ENCODE measurements at regions not wholly inside any gene's neighbourhood (a gene's known extent, or its start where the extent isn't known, plus 50 kb on each side); places are given as distances from the start of the nearest gene placed in this dataset.

GRCh38 chr7:35390146-35390545, 136.2 kb upstream of the TBX20 start:
- H3K9me3 Mint-ChIP-seq, result no peaks in the 10 kb centered on the region
- no peaks in the 10 kb centered on the region for H3K36me3 Mint-ChIP-seq
- DNase-seq (ENCODE audit: low spot score in 2 of 2) (no peak), ATAC-seq (no peak)
- H3K27ac Mint-ChIP-seq, result no peak overlapping the region

GRCh38 chr7:35389636-35390035, 135.7 kb upstream of the TBX20 start:
- Mint-ChIP-seq H3K36me3 (no peaks in the 10 kb centered on the region), H3K27ac (peak overlapping the region in 1 of 2 donors; percentile 54), H3K9me3 (no peaks in the 10 kb centered on the region)
- no peak for ATAC-seq
- no peak for DNase-seq (ENCODE audit: low spot score in 2 of 2)

- no peaks in the 10 kb centered on the region for H3K9me3 Mint-ChIP-seq
- H3K27ac Mint-ChIP-seq, result no peak overlapping the region
- no peaks in the 10 kb centered on the region for H3K36me3 Mint-ChIP-seq
- ATAC-seq (no peak), DNase-seq (ENCODE audit: low spot score in 2 of 2) (no peak)
Observed at GRCh38 chr7:35386816-35387706, 133.2 kb upstream of the TBX20 start.

GRCh38 chr7:35386082-35386815, 132.3 kb upstream of the TBX20 start:
- ATAC-seq (no peak), DNase-seq (ENCODE audit: low spot score in 2 of 2) (no peak)
- Mint-ChIP-seq H3K27ac (no peak overlapping the region), H3K36me3 (no peaks in the 10 kb centered on the region), H3K9me3 (no peaks in the 10 kb centered on the region)

GRCh38 chr7:35384761-35385700, 131.1 kb upstream of the TBX20 start:
- Mint-ChIP-seq H3K36me3 (no peaks in the 10 kb centered on the region), H3K27ac (no peak overlapping the region), H3K9me3 (no peaks in the 10 kb centered on the region)
- DNase-seq (ENCODE audit: low spot score in 2 of 2), result no peak
- no peak for ATAC-seq

GRCh38 chr7:35380739-35381224, 126.9 kb upstream of the TBX20 start:
- H3K9me3 Mint-ChIP-seq, result no peaks in the 10 kb centered on the region
- ATAC-seq, result no peak
- no peak overlapping the region for H3K27ac Mint-ChIP-seq
- DNase-seq (ENCODE audit: low spot score in 2 of 2), result no peak
- H3K36me3 Mint-ChIP-seq, result no peaks in the 10 kb centered on the region

GRCh38 chr7:35379481-35379880, 125.6 kb upstream of the TBX20 start:
- Mint-ChIP-seq H3K36me3 (peaks cover 0 to 6% of the 10 kb centered on the region in 2 donors), H3K27ac (no peak overlapping the region), H3K9me3 (peaks cover 4% of the 10 kb centered on the region in 2 donors)
- DNase-seq (ENCODE audit: low spot score in 2 of 2) (no peak), ATAC-seq (no peak)

- Mint-ChIP-seq H3K27ac (no peak overlapping the region), H3K9me3 (peaks cover 6 to 12% of the 10 kb centered on the region in 2 donors), H3K36me3 (peaks cover 0 to 12% of the 10 kb centered on the region in 2 donors)
- no peak for ATAC-seq
- no peak for DNase-seq (ENCODE audit: low spot score in 2 of 2)
Observed at GRCh38 chr7:35375516-35375915, 121.6 kb upstream of the TBX20 start.

GRCh38 chr7:35374858-35375257, 121.0 kb upstream of the TBX20 start:
- no peak overlapping the region for H3K27ac Mint-ChIP-seq
- ATAC-seq (no peak), DNase-seq (ENCODE audit: low spot score in 2 of 2) (no peak)
- peaks cover 6 to 12% of the 10 kb centered on the region in 2 donors for H3K9me3 Mint-ChIP-seq
- H3K36me3 Mint-ChIP-seq, result peaks cover 0 to 12% of the 10 kb centered on the region in 2 donors

GRCh38 chr7:35371221-35371620, 117.3 kb upstream of the TBX20 start:
- peaks cover 6 to 12% of the 10 kb centered on the region in 2 donors for H3K9me3 Mint-ChIP-seq
- DNase-seq (ENCODE audit: low spot score in 2 of 2) (no peak), ATAC-seq (no peak)
- no peak overlapping the region for H3K27ac Mint-ChIP-seq
- H3K36me3 Mint-ChIP-seq, result peaks cover 0 to 12% of the 10 kb centered on the region in 2 donors

- peaks cover 0 to 12% of the 10 kb centered on the region in 2 donors for H3K36me3 Mint-ChIP-seq
- DNase-seq (ENCODE audit: low spot score in 2 of 2), result no peak
- no peak for ATAC-seq
- no peak overlapping the region for H3K27ac Mint-ChIP-seq
- peaks cover 6 to 12% of the 10 kb centered on the region in 2 donors for H3K9me3 Mint-ChIP-seq
Observed at GRCh38 chr7:35370687-35371086, 116.8 kb upstream of the TBX20 start.

- no peak for ATAC-seq
- Mint-ChIP-seq H3K9me3 (no peaks in the 10 kb centered on the region), H3K27ac (no peak overlapping the region), H3K36me3 (no peaks in the 10 kb centered on the region)
- no peak for DNase-seq (ENCODE audit: low spot score in 2 of 2)
Observed at GRCh38 chr7:35366167-35367155, 112.6 kb upstream of the TBX20 start.

GRCh38 chr7:35365523-35365922, 111.6 kb upstream of the TBX20 start:
- H3K36me3 Mint-ChIP-seq, result no peaks in the 10 kb centered on the region
- ATAC-seq (no peak), DNase-seq (ENCODE audit: low spot score in 2 of 2) (no peak)
- H3K27ac Mint-ChIP-seq, result no peak overlapping the region
- no peaks in the 10 kb centered on the region for H3K9me3 Mint-ChIP-seq

GRCh38 chr7:35362341-35362740, 108.4 kb upstream of the TBX20 start:
- ATAC-seq (no peak), DNase-seq (ENCODE audit: low spot score in 2 of 2) (no peak)
- Mint-ChIP-seq H3K27ac (no peak overlapping the region), H3K9me3 (no peaks in the 10 kb centered on the region), H3K36me3 (no peaks in the 10 kb centered on the region)

GRCh38 chr7:35359423-35359822, 105.5 kb upstream of the TBX20 start:
- ATAC-seq (no peak), DNase-seq (ENCODE audit: low spot score in 2 of 2) (no peak)
- Mint-ChIP-seq H3K9me3 (no peaks in the 10 kb centered on the region), H3K27ac (no peak overlapping the region), H3K36me3 (no peaks in the 10 kb centered on the region)

Measured in activated naive CD4-positive, alpha-beta T cell treated with anti-CD3 and anti-CD28 coated beads, Interleukin-2, amount 50 U/mL, for 72 hours (primary cell).